ENCODE measurements at regions not wholly inside any gene's neighbourhood (a gene's known extent, or its start where the extent isn't known, plus 50 kb on each side); places are given as distances from the start of the nearest gene placed in this dataset.

DNA sequence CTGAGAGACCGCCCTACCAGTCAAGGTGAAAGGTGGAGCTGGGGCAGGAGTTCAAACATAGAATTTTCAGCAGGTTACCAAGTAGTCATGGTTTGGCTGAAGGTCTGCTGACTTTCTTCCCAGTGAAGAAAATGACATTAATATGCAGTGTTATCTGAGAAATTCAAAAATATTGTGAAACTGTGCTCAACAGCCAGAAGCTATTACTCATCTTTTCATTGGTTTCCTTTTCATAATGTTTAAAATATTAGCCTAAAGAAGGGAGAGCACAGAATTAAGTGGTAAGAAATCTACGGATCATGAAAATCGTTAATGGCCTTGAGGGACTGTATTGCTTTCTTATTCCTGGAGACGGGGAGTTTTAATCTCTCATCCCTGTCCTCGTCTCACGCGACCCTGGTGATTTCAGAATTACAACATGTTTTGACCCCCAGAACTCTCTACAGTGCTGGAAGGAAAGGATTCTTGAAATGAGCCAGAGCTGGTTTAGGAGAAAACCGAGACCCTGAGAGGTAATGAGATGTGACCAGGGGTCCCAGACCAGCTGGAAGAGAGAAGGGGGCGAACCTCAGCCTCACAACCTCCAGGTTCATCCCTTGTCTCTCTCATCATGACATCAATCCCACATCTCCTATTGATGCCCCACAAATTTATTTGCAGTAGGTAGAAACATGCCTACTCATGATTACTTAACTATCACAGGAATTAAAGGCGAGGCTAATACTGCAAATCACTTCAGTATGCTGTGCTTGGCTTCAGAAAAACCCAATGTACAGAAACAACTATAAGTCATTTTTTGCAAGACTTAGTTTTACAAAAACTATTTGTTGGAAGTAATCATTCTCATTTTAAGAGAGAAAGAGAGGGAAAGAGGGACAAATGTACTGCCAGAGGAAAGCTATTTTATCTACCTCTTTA is 209.5 kb downstream of the FNDC1 start:
- TF ChIP-seq, protein P1, sequence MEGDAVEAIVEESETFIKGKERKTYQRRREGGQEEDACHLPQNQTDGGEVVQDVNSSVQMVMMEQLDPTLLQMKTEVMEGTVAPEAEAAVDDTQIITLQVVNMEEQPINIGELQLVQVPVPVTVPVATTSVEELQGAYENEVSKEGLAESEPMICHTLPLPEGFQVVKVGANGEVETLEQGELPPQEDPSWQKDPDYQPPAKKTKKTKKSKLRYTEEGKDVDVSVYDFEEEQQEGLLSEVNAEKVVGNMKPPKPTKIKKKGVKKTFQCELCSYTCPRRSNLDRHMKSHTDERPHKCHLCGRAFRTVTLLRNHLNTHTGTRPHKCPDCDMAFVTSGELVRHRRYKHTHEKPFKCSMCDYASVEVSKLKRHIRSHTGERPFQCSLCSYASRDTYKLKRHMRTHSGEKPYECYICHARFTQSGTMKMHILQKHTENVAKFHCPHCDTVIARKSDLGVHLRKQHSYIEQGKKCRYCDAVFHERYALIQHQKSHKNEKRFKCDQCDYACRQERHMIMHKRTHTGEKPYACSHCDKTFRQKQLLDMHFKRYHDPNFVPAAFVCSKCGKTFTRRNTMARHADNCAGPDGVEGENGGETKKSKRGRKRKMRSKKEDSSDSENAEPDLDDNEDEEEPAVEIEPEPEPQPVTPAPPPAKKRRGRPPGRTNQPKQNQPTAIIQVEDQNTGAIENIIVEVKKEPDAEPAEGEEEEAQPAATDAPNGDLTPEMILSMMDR (conservative IDR thresholded peaks at IDR 0.05; ENCODE audit: low read depth, low read length), result no peak
- no peak overlapping the region for H3K4me3 ChIP-seq (ENCODE audit: low read length)
- no peak for DNase-seq (ENCODE audit: low read depth)

GRCh38 chr6:159376516-159377158 is 207.4 kb downstream of the FNDC1 start:
- no peak overlapping the region for H3K4me3 ChIP-seq (ENCODE audit: low read length)
- no peak for DNase-seq (ENCODE audit: low read depth)
- TF ChIP-seq, protein P1 (conservative IDR thresholded peaks at IDR 0.05; ENCODE audit: low read depth, low read length), result no peak

DNA sequence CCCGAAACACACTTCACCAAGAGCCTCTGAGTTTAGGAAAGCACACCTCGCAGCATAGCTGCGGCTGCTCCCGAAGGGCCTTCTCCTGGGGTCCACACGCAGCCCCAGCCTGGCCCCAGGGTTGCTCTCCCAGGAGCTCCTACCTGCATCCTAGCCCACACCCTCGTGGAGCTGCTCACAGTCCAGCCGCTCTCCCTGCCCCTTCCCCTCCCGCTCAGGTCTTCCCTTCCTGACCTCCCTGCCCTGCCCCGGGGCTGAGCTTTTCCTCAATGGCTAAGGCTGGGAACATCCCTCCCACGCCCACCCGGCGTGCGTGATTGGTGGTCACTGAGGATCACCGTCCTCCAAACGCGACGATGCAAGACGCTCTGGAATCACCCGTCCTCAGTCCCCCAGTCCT is 205.8 kb downstream of the FNDC1 start:
- no peak overlapping the region for H3K4me3 ChIP-seq (ENCODE audit: low read length)
- DNase-seq (ENCODE audit: low read depth), result no peak

GRCh38 chr6:159373670-159374069 is 204.5 kb downstream of the FNDC1 start:
- TF ChIP-seq, protein P1 (conservative IDR thresholded peaks at IDR 0.05; ENCODE audit: low read depth, low read length), result no peak
- no peak for DNase-seq (ENCODE audit: low read depth)
- H3K4me3 ChIP-seq (ENCODE audit: low read length), result no peak overlapping the region

More for the DNA sequence above, 205.8 kb downstream of the FNDC1 start:
- TF ChIP-seq, protein P1 (conservative IDR thresholded peaks at IDR 0.05; ENCODE audit: low read depth, low read length), result no peak

DNA sequence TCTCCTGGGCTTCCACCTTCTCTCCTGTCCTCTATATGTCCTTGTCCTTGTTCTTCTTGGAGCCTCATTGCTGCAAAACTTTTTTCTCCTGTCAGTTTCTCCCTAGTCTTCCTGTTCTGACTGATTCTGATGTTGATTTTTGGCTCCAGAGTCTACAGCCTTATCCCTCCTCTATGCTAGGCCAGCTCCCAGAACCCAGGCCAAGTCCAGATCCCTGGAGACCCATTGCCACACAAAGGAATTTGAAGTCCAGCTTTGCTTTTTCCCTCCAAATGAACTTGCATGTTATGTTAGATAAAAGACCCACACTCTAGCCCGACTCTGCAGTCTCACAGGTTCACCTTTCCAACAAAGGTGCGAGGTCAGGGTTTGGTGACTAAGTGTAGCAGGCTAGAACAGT is 203.1 kb downstream of the FNDC1 start:
- no peak for DNase-seq (ENCODE audit: low read depth)
- TF ChIP-seq, protein P1 (conservative IDR thresholded peaks at IDR 0.05; ENCODE audit: low read depth, low read length), result no peak

DNA sequence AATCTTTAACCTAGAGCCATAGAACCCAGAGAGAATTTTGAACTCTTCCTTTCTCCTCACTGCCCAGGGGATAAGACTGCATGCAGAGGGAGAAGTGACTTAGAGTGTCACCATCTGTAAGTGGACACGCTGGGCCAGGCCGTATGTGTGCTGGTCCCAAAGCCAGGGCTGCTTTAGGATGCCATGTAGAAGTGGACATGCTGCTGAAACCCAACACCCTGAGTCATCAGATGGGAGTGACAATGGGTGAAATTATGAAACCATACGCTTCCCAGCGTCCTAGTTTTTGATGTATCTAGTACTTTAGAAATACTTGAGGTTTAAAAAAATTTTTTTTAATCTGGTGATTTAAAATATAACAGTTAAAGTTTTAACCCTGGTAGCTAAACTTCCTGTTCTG is 191.1 kb downstream of the FNDC1 start:
- DNase-seq (ENCODE audit: low read depth), result no peak
- H3K4me3 ChIP-seq (ENCODE audit: low read length), result no peak overlapping the region
- TF ChIP-seq, protein P1 (conservative IDR thresholded peaks at IDR 0.05; ENCODE audit: low read depth, low read length), result no peak

More for the DNA sequence above, 203.1 kb downstream of the FNDC1 start:
- H3K4me3 ChIP-seq (ENCODE audit: low read length), result no peak overlapping the region

Measured in retinal pigment epithelial cell (primary cell).